Endometrial microvascular endothelial cells (primary cell): ENCODE measurements at regions not wholly inside any gene's neighbourhood (a gene's known extent, or its start where the extent isn't known, plus 50 kb on each side); places are given as distances from the start of the nearest gene placed in this dataset.

Source experiments
- in situ Hi-C: cut with HindIII; loops from 2 replicates; pipeline ENCODE4 v1.10.0; 2017; ENCODE audit warnings: low sequenced_read_pairs, low pct_unique_long_range_greater_than_20kb; ENCODE audit errors: inconsistent ontology term

DNA sequence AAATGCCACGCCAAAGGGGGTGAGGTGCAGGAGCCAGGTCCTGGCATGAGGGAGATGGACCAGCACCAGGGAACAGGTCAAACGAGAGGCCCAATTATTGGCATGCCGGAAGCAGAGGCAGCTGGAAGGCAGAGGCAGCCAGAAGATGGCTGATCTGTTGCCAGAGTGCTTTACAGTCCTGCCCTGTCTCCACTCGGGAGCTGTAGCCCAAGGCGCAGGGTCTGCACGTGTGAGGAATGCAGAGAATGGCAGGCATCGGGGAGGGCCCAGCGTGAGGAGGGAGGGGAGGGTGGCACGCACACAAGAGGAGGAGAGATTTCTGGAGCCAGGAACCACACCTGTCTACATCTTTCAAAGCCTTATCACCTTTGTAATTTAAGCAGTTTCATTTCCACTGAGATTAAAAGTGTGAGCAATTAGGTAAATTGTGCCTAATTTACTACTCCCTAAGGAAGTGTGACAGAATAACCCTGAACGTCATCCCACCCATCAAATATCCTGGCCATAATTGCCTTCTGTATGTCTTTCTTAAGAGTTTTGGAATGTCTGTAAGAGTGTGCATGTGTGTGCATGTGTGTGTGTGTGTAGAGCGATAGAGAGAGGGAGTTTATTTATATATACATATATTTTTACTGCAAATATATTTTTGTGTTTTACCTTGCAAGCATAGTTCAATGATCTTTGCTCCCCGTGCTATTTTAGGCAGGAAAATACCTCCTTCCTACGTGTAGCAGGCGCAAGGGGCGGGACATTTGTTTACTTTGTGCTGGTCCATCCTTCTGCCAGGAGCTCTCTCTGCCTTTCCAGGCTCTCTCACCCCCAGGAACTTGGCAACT lies 125.5 kb upstream of the SERBP1 start:
- in situ Hi-C loops: no loop called here

- in situ Hi-C loops: no loop called here
Measured at GRCh38 chr1:67556297-67556900, 126.2 kb upstream of the SERBP1 start.

- in situ Hi-C loops: no loop called here
Measured at GRCh38 chr1:67557696-67558448, 127.1 kb upstream of the GADD45A start.

GRCh38 chr1:67558449-67559193 lies 126.4 kb upstream of the GADD45A start:
- in situ Hi-C loops: no loop called here

DNA sequence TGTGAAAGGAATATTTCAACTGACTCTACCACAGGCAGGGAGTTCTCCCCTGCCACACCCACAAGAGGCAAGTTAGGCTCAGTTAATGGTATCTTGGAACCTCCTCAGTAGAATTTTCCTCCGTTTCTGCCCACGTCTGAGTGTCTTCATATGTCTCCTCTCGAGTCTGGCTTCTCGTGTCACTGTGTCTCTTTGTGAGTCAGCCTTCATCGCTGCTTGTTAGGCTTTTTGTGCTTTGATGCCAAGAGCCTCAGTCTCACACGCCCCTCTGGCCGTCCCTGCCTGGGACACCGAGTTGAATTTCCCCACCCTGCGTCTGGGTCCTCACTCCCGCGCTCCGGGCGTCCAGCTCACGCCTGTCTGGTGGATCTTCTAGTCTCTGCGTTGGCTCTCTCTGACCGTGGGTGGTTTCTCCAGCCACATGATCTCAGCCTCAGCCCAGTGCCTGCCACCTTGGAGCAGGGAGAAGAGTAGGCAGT lies 125.7 kb upstream of the GADD45A start:
- in situ Hi-C loops: no loop called here

DNA sequence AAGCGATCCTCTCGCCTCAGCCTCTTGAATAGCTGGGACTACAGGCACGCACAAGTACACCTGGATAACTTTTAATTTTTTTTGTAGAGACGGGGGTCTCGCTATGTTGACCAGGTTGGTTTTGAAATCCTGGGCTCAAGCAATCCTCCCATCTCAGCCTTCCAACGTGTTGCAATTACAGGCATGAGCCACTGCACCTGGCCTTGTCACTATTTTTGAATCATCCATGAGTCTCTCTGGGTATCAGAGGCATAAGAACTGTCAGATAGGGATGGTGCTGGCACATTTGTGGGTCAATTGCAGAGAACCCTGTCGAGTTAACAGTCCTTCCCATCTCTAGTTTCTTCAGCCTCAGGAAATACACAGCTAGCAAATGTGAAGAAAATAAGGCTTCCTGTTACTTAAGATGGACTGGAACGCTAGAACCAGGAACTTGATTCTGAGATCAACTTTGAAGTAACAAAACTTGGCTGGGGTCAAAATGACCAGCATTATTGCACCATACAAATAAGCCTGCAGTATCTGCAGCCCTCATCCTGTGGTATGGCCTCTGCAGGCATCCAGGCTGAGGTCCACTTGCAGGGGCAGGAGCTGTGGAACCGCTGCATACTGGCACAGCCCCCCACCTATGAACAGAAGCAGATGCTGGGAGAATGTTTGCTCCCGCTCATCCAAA lies 124.3 kb upstream of the GADD45A start:
- in situ Hi-C loops: no loop called here

DNA sequence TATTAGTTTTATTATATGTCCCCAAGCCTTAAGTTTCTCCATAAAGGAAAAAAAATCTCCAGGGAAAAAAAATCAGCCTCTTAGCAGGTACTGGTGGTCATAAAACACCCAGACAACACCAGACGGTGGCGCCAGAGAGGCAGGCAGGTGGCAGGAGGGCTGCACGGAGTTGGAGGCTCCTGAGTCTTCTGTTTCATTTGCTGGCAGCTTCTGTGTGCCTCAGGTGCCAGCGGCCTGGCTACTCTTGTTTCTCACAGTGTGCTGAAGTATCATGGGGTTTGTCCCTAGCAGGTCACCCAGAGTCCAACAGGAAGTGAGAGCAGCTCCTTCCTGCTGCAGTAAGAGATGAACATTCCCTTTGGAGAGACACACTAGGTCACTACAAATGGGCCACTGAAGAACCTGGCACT lies 123.3 kb upstream of the GADD45A start:
- in situ Hi-C loops: no loop called here

DNA sequence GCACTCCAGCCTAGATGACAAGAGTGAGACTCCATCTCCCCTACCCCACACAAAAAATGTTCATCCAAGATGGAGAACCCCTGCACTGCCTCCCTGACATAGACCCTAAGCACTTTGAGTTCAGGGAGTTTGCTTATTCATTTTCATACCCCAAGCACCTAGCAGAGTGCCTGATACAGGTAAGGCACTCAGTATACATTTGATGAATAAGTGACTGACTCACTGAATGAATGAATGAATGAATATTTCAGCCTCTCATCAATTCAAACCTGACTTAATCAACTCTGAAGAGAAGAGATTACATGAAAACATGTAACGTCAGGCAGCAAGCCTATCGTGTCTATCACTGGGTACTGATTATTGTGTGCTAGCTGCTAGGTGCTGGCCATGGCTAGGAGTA lies 121.3 kb upstream of the GADD45A start:
- in situ Hi-C loops: no loop called here

GRCh38 chr1:67564193-67564592 lies 120.8 kb upstream of the GADD45A start:
- in situ Hi-C loops: no loop called here

DNA sequence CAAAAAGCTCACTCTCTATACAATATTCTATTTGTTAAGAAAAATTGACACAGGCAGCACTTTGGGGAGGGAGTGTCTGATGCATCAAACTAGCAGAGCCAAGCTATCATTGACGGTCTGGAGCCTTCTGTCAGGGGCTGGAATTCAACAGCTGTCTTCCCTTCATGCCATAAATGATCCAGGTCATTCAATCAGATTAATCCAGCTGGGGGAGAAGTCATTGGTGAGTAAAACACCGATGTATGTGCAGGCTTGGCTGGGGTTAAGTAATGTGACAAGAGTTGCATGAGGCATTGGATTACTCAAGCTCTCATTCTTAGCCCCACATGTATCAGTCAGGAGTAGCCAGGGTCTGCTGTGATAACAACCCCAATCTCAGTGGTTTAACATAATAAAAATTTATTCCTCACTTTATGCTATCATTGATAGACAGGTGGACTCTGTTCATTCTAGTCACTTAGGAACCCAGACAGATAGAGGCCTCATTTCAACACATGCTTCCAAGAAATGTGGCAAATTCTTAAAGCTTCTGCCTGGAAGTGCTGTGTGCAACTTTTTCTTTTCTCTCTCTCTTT lies 118.1 kb upstream of the GADD45A start:
- in situ Hi-C loops: no loop called here

DNA sequence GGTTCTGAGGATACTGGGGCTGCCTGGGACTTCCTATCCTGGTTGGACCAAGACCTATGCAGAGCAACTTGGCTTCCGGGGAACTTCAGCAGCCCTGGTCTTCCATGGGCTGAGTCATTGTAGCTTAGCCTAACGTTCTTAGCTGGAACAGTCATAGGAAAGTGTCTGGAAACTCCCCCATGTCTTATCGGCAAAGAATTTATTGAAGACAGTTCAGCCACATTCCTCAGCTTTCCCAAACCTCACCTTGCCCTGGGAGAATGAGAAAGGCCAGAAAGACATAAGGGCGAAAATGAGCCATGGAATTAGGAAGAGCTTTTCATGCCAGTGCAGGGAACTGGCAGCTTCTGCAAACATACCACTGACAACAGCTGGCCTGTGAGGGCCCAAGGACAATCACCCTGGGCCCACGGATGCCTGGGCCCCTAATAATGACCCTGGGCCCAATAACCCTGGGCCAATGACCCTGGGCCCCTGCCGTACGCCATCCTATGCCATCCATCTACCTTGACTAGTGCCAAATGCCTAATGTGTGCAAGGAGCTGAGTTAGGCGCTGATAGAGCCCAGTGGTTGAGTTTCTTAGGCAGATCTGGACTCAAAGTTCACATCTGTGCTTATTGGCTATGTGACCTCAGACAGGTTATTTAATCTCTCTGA lies 114.4 kb upstream of the GADD45A start:
- in situ Hi-C loops: no loop called here

DNA sequence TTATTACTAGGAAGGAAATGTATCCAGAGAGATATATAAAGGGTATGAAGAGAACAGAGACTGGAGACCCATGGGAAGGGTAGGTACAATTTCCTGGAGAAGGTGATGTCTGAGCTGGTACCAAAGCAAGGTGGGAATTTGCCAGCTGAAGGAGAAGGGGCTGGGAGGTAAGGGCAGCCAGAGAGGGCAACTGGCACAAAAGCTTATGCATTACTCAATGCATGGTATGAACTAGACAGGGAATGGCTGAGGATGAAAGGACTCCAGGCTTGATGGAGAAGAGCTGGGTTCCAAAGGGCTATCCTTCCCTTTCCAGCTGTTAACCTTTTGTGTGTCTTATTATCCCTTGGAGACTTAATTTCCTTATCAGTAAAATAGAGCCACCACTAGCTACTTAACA lies 113.6 kb upstream of the GADD45A start:
- in situ Hi-C loops: no loop called here

- in situ Hi-C loops: no loop called here
Measured at GRCh38 chr1:67571901-67572593, 113.0 kb upstream of the GADD45A start.

DNA sequence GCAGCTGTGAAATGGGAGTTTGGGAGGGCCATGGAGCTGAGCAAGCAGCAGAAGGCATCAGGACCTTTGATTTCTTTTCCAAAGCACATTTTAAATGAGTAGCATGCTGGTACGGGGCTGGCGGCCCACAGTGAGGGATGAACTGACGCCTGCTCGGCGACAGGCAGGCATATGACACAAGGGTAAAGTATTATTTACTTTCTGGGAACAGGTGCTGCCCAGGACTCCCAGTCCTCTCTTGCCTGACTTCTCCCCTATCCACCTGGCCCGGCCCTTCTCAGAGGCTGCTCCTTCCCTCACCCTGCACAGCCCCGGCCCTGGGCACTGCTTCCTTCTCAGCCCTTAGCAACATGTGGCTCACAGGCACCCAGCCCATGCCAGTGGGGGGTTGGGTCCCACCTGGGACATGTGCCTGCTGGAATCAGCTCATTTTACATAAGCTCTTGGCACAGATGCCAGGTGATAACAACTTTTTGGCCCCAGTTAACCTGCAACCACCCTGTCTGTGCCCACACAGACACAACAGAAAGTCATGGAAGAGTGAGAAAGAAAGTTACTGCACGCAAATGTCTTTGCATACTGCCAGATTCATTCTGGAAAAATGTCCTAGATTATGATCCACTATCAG lies 112.3 kb upstream of the GADD45A start:
- in situ Hi-C loops: no loop called here

- in situ Hi-C loops: no loop called here
Measured at GRCh38 chr1:67573311-67573872, 111.6 kb upstream of the GADD45A start.

GRCh38 chr1:67574221-67574620 lies 110.8 kb upstream of the GADD45A start:
- in situ Hi-C loops: no loop called here

DNA sequence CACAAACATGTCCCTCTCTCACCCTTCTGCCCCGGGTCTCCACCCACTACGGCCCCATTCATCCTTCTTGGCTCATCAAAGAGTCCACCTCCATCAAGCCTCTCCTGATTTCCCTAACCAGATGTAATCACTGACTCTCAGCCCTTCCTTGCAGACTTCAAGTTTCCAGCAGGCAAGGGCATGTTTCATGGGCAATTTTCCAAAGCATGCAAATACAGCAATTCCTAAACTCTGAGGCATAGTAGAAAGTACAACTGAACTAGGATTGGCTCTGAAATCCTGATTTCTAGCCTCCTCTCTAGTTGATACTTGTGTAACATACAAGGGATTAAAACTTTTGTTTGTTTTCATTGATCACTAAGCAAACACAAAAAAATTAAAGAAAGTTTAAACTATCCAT lies 109.1 kb upstream of the GADD45A start:
- in situ Hi-C loops: no loop called here
